Endothelial cell of umbilical vein (primary cell): ENCODE measurements at regions not wholly inside any gene's neighbourhood (a gene's known extent, or its start where the extent isn't known, plus 50 kb on each side); places are given as distances from the start of the nearest gene placed in this dataset.

ENCODE experiments used
- BruUV-seq: library from RNA; stranded (reverse); fragments of 400-500 nt; replicated peaks from 2 replicates; lab custom pipeline; 2021; lab: Mats Ljungman, UMichigan
- CTCF ChIA-PET: fragments of 300-600, 350-600 bp; sonication (Branson Sonifier 250); formaldehyde crosslinking; loops from one replicate; lab custom pipeline; 2021; ENCODE audit warnings: antibody characterized with exemption, inconsistent platforms; lab: Charles Lee
- POLR2A ChIA-PET: fragments of 300-600, 350-600 bp; sonication (Branson Sonifier 250); formaldehyde crosslinking; loops from one replicate; lab custom pipeline; 2021; ENCODE audit warnings: antibody characterized with exemption, inconsistent platforms; lab: Charles Lee
- DNase-seq: peaks from one replicate; pipeline ENCODE4 v3.0.0-alpha.2; 2011; ENCODE audit warnings: low read depth, low spot score
- FAIRE-seq: peaks from 2 replicates; lab custom pipeline; 2011; peaks lifted over from hg19 to GRCh38; lab: Jason Lieb, UNC
- H2AFZ ChIP-seq: 2 replicates; pipeline ENCODE4 v1.6.0; 2012; ENCODE audit warnings: low read depth, low read length, control low read depth, inconsistent platforms
- H3K27ac ChIP-seq: 2 replicates; pipeline ENCODE4 v1.5.1; 2011; ENCODE audit warnings: low read depth, mild to moderate bottlenecking, control low read depth, low read length, moderate library complexity; ENCODE audit not compliant: insufficient read depth
- H3K27me3 ChIP-seq, 2 experiments: 2 replicates each; pipeline versions ENCODE4 v1.6.0 to v1.6.1; 2011; ENCODE audit warnings: low read length in 2 of 2, mixed read lengths in 1 of 2; ENCODE audit not compliant: control insufficient read depth in 2 of 2, insufficient read depth in 2 of 2
- H3K36me3 ChIP-seq, 2 experiments: 2 replicates in 1 of 2; 3 replicates in 1 of 2; pipeline ENCODE4 v1.5.1; 2011; ENCODE audit warnings: low read length in 2 of 2, mild to moderate bottlenecking in 1 of 2, moderate library complexity in 1 of 2; ENCODE audit not compliant: control insufficient read depth in 2 of 2, insufficient read depth in 2 of 2; ENCODE audit errors: extremely low read depth in 1 of 2
- H3K4me1 ChIP-seq: 3 replicates; pipeline ENCODE4 v1.5.1; 2011; ENCODE audit warnings: mild to moderate bottlenecking, low read length; ENCODE audit not compliant: control insufficient read depth, insufficient read depth; ENCODE audit errors: extremely low read depth
- H3K4me2 ChIP-seq: 2 replicates; pipeline ENCODE4 v1.6.1; 2011; ENCODE audit warnings: low read length, control low read depth, mixed read lengths; ENCODE audit not compliant: insufficient read depth
- H3K4me3 ChIP-seq, 3 experiments: fragments of 200-600 bp in 1 of 3; sonication (generic), shearing (Covaris generic) in 1 of 3; replicated peaks in 1 of 3; 2 replicates each; pipeline ENCODE4 v1.5.1; 2011 to 2016; ENCODE audit warnings: control low read depth in 3 of 3, low read length in 3 of 3, mild to moderate bottlenecking in 2 of 3, inconsistent platforms in 1 of 3, low read depth in 1 of 3, moderate library complexity in 1 of 3; ENCODE audit not compliant: insufficient read depth in 1 of 3
- H3K79me2 ChIP-seq: 2 replicates; pipeline ENCODE4 v1.6.0; 2012; ENCODE audit warnings: low read length, inconsistent platforms; ENCODE audit not compliant: control insufficient read depth, insufficient read depth
- H3K9ac ChIP-seq: replicated peaks from 2 replicates; pipeline ENCODE3; 2011; ENCODE audit warnings: low read length, control low read depth; ENCODE audit not compliant: insufficient read depth; ENCODE audit errors: extremely low read depth
- H3K9me1 ChIP-seq: replicated peaks from 3 replicates; pipeline ENCODE4 v1.6.0; 2011; ENCODE audit warnings: mild to moderate bottlenecking, low read length; ENCODE audit not compliant: control insufficient read depth, insufficient read depth; ENCODE audit errors: extremely low read depth
- H3K9me3 ChIP-seq: replicated peaks from 2 replicates; pipeline ENCODE4 v1.5.1; 2012; ENCODE audit warnings: low read length, inconsistent platforms; ENCODE audit not compliant: control insufficient read depth, insufficient read depth
- H4K20me1 ChIP-seq: replicated peaks from 2 replicates; pipeline ENCODE3; 2011; ENCODE audit warnings: mild to moderate bottlenecking, low read length; ENCODE audit not compliant: control insufficient read depth, insufficient read depth; ENCODE audit errors: extremely low read depth
- CTCF ChIP-seq, 2 donors: IDR thresholded peaks; 1 replicate in 1 of 2; 2 replicates in 1 of 2; pipeline ENCODE4 v1.5.1; 2011; ENCODE audit warnings: low read length in 2 of 2, mild to moderate bottlenecking in 2 of 2, moderate library complexity in 2 of 2, control low read depth in 1 of 2, inconsistent platforms in 1 of 2, low read depth in 1 of 2; ENCODE audit not compliant: insufficient read depth in 1 of 2; ENCODE audit errors: extremely low read depth in 1 of 2
- EZH2 ChIP-seq: IDR thresholded peaks from 2 replicates; pipeline ENCODE4 v1.6.1; 2012; ENCODE audit warnings: borderline replicate concordance, low read depth, mild to moderate bottlenecking, moderate library complexity, low read length, inconsistent platforms; ENCODE audit not compliant: severe bottlenecking
- FOS ChIP-seq: IDR thresholded peaks from 2 replicates; pipeline ENCODE4 v1.6.1; 2011; ENCODE audit warnings: mild to moderate bottlenecking, low read length, moderate library complexity, borderline replicate concordance; ENCODE audit not compliant: insufficient read depth
- GATA2 ChIP-seq: IDR thresholded peaks from 2 replicates; pipeline ENCODE4 v1.7.0; 2011; ENCODE audit warnings: low read depth, mild to moderate bottlenecking, moderate library complexity, mixed read lengths, low read length; ENCODE audit not compliant: insufficient read length, insufficient read depth
- JUN ChIP-seq: IDR thresholded peaks from 2 replicates; pipeline ENCODE4 v1.6.1; 2011; ENCODE audit warnings: borderline replicate concordance, low read depth; ENCODE audit not compliant: insufficient read length, insufficient read depth
- MAX ChIP-seq: IDR thresholded peaks from 2 replicates; pipeline ENCODE4 v1.6.1; 2011; ENCODE audit not compliant: insufficient read depth, insufficient read length
- MYC ChIP-seq: IDR thresholded peaks from one replicate; pipeline ENCODE4 v1.6.1; 2011; ENCODE audit warnings: mild to moderate bottlenecking, low read depth, low read length
- POLR2A ChIP-seq: IDR thresholded peaks from 2 replicates; pipeline ENCODE4 v1.6.1; 2012; ENCODE audit warnings: low read depth, mild to moderate bottlenecking, control low read depth, low read length
- POLR2AphosphoS5 ChIP-seq: IDR thresholded peaks from 2 replicates; pipeline ENCODE4 v1.6.1; 2012; ENCODE audit warnings: low read depth, mild to moderate bottlenecking, control low read depth, low read length, moderate library complexity; ENCODE audit not compliant: insufficient read depth
- dilution Hi-C: fragments of 300-500 bp; cut with MboI; formaldehyde crosslinking; loops from one replicate; pipeline ENCODE4 v1.15.0; 2019; ENCODE audit warnings: low sequenced_read_pairs; ENCODE audit not compliant: extremely low pct_ligation_motif_present
- intact Hi-C: fragments of 100-400 bp; cut with micrococcal nuclease; formaldehyde crosslinking; loops from one replicate; pipeline ENCODE4 v1.10.0; 2022

- intact Hi-C loops (loop anchor here (10.0 kb wide), 1 partner anchor 523 kb away; no protein-coding TSS in a partner anchor), dilution Hi-C loops (no loop called here)
- peaks cover 4% of the 10 kb centered on the region for H3K9me3 ChIP-seq
- no TSS peak for BruUV-seq
- H3K36me3 ChIP-seq: no peaks in the 10 kb centered on the region
- no peak overlapping the region for H3K4me2 ChIP-seq
- no peak for TF ChIP-seq POLR2A
- TF ChIP-seq POLR2AphosphoS5: no peak
- no peak for TF ChIP-seq JUN
- TF ChIP-seq CTCF (IDR thresholded peaks at IDR 0.05; ENCODE audit: extremely low read depth in 1 of 2, insufficient read depth in 1 of 2, low read depth in 1 of 2, low read length in 2 of 2): no peak
- no peak for TF ChIP-seq MAX
- TF ChIP-seq MYC: no peak
- TF ChIP-seq EZH2: no peak
- no peak for TF ChIP-seq GATA2
- no peak for TF ChIP-seq FOS
- peaks cover 0 to 8% of the 10 kb centered on the region in 2 experiments for H3K27me3 ChIP-seq
- FAIRE-seq: no peak
- no peak overlapping the region for H3K27ac ChIP-seq
- no peak for DNase-seq
- ChIA-PET POLR2A (interaction anchor here (0.7 kb wide), 1 partner anchor 974 kb away, joined by 5 read pairs; no protein-coding TSS in a partner anchor), CTCF (interaction anchor here (1.2 to 1.3 kb wide), 3 partner anchors 9 to 78 kb away, joined by 3 to 5 read pairs (median 4); partner anchors contain the start of gene ZNF280D)
- H2AFZ ChIP-seq: no peak overlapping the region
- no peaks in the 10 kb centered on the region for H3K79me2 ChIP-seq
- peaks cover 18% of the 10 kb centered on the region for H3K4me1 ChIP-seq
- H3K4me3 ChIP-seq: no peak overlapping the region
- no peak overlapping the region for H3K9ac ChIP-seq
- H3K9me1 ChIP-seq: no peaks in the 10 kb centered on the region
- no peaks in the 10 kb centered on the region for H4K20me1 ChIP-seq
Measured at GRCh38 chr15:56811586-56811985, 78.3 kb upstream of the ZNF280D start.
